ENCODE measurements at regions not wholly inside any gene's neighbourhood (a gene's known extent, or its start where the extent isn't known, plus 50 kb on each side); places are given as distances from the start of the nearest gene placed in this dataset.

DNA sequence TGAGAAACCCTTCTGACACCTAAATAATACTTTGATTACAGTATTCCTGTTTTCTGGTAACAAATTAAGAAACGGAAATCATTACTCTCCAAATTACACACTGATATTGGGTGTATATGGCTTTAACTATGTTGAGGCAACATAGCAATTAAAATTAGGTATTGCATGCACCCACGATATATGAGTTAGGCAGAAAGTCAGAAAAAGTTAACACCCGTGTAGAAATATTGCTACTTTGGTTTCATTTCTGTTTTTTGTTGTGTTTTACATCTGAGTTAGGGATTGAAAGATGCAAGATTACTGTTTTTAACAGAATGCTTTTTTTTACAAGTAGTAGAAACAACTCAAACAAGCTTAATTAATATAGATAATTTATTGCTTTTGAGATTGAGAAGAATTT, 327.8 kb downstream of the GBE1 start:
- TF ChIP-seq, protein P1, sequence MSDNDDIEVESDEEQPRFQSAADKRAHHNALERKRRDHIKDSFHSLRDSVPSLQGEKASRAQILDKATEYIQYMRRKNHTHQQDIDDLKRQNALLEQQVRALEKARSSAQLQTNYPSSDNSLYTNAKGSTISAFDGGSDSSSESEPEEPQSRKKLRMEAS (IDR thresholded peaks at IDR 0.05), result no peak
- TF ChIP-seq, protein P2, sequence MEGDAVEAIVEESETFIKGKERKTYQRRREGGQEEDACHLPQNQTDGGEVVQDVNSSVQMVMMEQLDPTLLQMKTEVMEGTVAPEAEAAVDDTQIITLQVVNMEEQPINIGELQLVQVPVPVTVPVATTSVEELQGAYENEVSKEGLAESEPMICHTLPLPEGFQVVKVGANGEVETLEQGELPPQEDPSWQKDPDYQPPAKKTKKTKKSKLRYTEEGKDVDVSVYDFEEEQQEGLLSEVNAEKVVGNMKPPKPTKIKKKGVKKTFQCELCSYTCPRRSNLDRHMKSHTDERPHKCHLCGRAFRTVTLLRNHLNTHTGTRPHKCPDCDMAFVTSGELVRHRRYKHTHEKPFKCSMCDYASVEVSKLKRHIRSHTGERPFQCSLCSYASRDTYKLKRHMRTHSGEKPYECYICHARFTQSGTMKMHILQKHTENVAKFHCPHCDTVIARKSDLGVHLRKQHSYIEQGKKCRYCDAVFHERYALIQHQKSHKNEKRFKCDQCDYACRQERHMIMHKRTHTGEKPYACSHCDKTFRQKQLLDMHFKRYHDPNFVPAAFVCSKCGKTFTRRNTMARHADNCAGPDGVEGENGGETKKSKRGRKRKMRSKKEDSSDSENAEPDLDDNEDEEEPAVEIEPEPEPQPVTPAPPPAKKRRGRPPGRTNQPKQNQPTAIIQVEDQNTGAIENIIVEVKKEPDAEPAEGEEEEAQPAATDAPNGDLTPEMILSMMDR (IDR thresholded peaks at IDR 0.05), result no peak
- TF ChIP-seq, protein P3, sequence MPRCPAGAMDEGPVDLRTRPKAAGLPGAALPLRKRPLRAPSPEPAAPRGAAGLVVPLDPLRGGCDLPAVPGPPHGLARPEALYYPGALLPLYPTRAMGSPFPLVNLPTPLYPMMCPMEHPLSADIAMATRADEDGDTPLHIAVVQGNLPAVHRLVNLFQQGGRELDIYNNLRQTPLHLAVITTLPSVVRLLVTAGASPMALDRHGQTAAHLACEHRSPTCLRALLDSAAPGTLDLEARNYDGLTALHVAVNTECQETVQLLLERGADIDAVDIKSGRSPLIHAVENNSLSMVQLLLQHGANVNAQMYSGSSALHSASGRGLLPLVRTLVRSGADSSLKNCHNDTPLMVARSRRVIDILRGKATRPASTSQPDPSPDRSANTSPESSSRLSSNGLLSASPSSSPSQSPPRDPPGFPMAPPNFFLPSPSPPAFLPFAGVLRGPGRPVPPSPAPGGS (IDR thresholded peaks at IDR 0.05), result no peak
- no peak for TF ChIP-seq CHD4 (IDR thresholded peaks at IDR 0.05; ENCODE audit: borderline replicate concordance)
- no peak for TF ChIP-seq CEBPB (IDR thresholded peaks at IDR 0.05)
- TF ChIP-seq RCOR1 (IDR thresholded peaks at IDR 0.05; ENCODE audit: low read depth, low read length), result no peak

Measured in A549 (cell line).